HCT116 (cell line): ENCODE measurements at regions not wholly inside any gene's neighbourhood (a gene's known extent, or its start where the extent isn't known, plus 50 kb on each side); places are given as distances from the start of the nearest gene placed in this dataset.

Experiments
- ATAC-seq: fragments of 200-7000 bp; cut with Tn5 transposase; 2 replicates; pipeline ENCODE4 v1.9.1; 2020; ENCODE audit warnings: mild to moderate bottlenecking, moderate library complexity
- BruUV-seq: library from RNA; stranded (reverse); fragments of 400-500 nt; replicated peaks from 2 replicates; lab custom pipeline; 2021; lab: Mats Ljungman, UMichigan
- CTCF ChIA-PET: fragments of 300-600 bp; sonication (Branson Sonifier 250); formaldehyde crosslinking; loops from one replicate; lab custom pipeline; 2021; ENCODE audit warnings: antibody characterized with exemption; lab: Charles Lee
- POLR2A ChIA-PET: fragments of 300-600, 350-600 bp; sonication (Branson Sonifier 250); formaldehyde crosslinking; loops from one replicate; lab custom pipeline; 2021; ENCODE audit warnings: antibody characterized with exemption; lab: Charles Lee
- RAD21 ChIA-PET, 2 experiments: fragments of 300-600 bp; sonication (Branson Sonifier 250); formaldehyde crosslinking; loops; one replicate each; lab custom pipeline; 2023; ENCODE audit warnings: low total read pairs in 2 of 2; ENCODE audit not compliant: uncharacterized antibody in 2 of 2, unreplicated experiment in 2 of 2, low non-redundant PET in 1 of 2; lab: Charles Lee
- DNase-seq: peaks from one replicate; pipeline ENCODE4 v3.0.0-alpha.2; 2010; ENCODE audit warnings: low read depth, low spot score
- H2AFZ ChIP-seq: fragments of 200-600 bp; shearing (Covaris generic), sonication (generic); 2 replicates; pipeline ENCODE4 v1.6.1; 2017; ENCODE audit warnings: low read depth, mixed run types, mixed read lengths, antibody characterized with exemption, low read length; ENCODE audit not compliant: poor library complexity, severe bottlenecking
- H3K27ac ChIP-seq: 2 replicates; pipeline ENCODE4 v1.5.1; 2012; ENCODE audit warnings: low read depth, low read length
- H3K27me3 ChIP-seq: fragments of 200-600 bp; sonication (generic); 2 replicates; pipeline ENCODE4 v1.6.1; 2016; ENCODE audit warnings: mixed run types, low read length, mixed read lengths; ENCODE audit not compliant: insufficient read depth
- H3K36me3 ChIP-seq, 2 experiments: fragments of 200-500 bp in 1 of 2; fragments of 200-600 bp in 1 of 2; sonication (Bioruptor generic) in 1 of 2; sonication (generic) in 1 of 2; 2 replicates each; pipeline versions ENCODE4 v1.5.1 to v1.6.1; 2014 to 2016; ENCODE audit warnings: low read length in 2 of 2, inconsistent platforms in 1 of 2, mixed read lengths in 1 of 2, mixed run types in 1 of 2; ENCODE audit not compliant: insufficient read depth in 2 of 2, control insufficient read depth in 1 of 2
- H3K4me1 ChIP-seq, 2 experiments: fragments of 200-600 bp in 1 of 2; sonication (generic) in 1 of 2; 2 replicates each; pipeline versions ENCODE4 v1.5.1 to v1.6.1; 2012 to 2017; ENCODE audit warnings: low read length in 2 of 2, inconsistent platforms in 1 of 2, mild to moderate bottlenecking in 1 of 2, mixed read lengths in 1 of 2, mixed run types in 1 of 2, moderate library complexity in 1 of 2; ENCODE audit not compliant: insufficient read depth in 2 of 2, control insufficient read depth in 1 of 2
- H3K4me2 ChIP-seq: fragments of 200-600 bp; sonication (generic); 2 replicates; pipeline ENCODE4 v1.6.1; 2017; ENCODE audit warnings: mixed run types, low read length, mixed read lengths
- H3K4me3 ChIP-seq, 2 experiments: fragments of 200-600 bp in 1 of 2; sonication (generic) in 1 of 2; replicated peaks in 1 of 2; 2 replicates each; pipeline ENCODE4 v1.5.1; 2011 to 2016; ENCODE audit warnings: low read length in 2 of 2, control low read depth in 1 of 2, low read depth in 1 of 2, mild to moderate bottlenecking in 1 of 2, mixed read lengths in 1 of 2, mixed run types in 1 of 2
- H3K79me2 ChIP-seq: fragments of 200-600 bp; sonication (generic); 2 replicates; pipeline ENCODE4 v1.6.1; 2017; ENCODE audit warnings: mild to moderate bottlenecking, mixed run types, low read length, moderate library complexity, mixed read lengths; ENCODE audit not compliant: insufficient read depth
- H3K9ac ChIP-seq: fragments of 200-600 bp; sonication (generic); 2 replicates; pipeline ENCODE4 v1.6.1; 2016; ENCODE audit warnings: low read length, mixed read lengths
- H3K9me2 ChIP-seq: fragments of 200-600 bp; sonication (generic), shearing (Covaris generic); 2 replicates; pipeline ENCODE4 v1.6.1; 2017; ENCODE audit warnings: mixed run types, mild to moderate bottlenecking, moderate library complexity; ENCODE audit not compliant: insufficient read depth
- H3K9me3 ChIP-seq, 2 experiments: fragments of 200-500 bp in 1 of 2; fragments of 200-600 bp in 1 of 2; sonication (Bioruptor generic) in 1 of 2; sonication (generic) in 1 of 2; 2 replicates each; pipeline ENCODE4 v1.6.1; 2014 to 2017; ENCODE audit warnings: low read length in 2 of 2, mixed read lengths in 2 of 2, inconsistent platforms in 1 of 2, low read depth in 1 of 2, mild to moderate bottlenecking in 1 of 2, mixed run types in 1 of 2, moderate library complexity in 1 of 2; ENCODE audit not compliant: control insufficient read depth in 1 of 2, insufficient read depth in 1 of 2
- H4K20me1 ChIP-seq: fragments of 200-600 bp; sonication (generic), shearing (Covaris generic); 2 replicates; pipeline ENCODE4 v1.6.1; 2017; ENCODE audit warnings: mixed run types, mild to moderate bottlenecking, moderate library complexity; ENCODE audit not compliant: insufficient read depth
- ATF3 ChIP-seq: IDR thresholded peaks from 2 replicates; pipeline ENCODE4 v1.6.1; 2012
- EGR1 ChIP-seq: IDR thresholded peaks from 2 replicates; pipeline ENCODE4 v1.6.1; 2012; ENCODE audit warnings: low read depth
- EZH2 ChIP-seq: fragments of 200-600 bp; sonication (generic); IDR thresholded peaks from 2 replicates; pipeline ENCODE4 v1.6.1; 2017; ENCODE audit warnings: antibody characterized with exemption, mixed run types
- FOSL1 ChIP-seq: IDR thresholded peaks from 2 replicates; pipeline ENCODE4 v1.6.1; 2012; ENCODE audit warnings: low read depth
- JUND ChIP-seq: IDR thresholded peaks from 2 replicates; pipeline ENCODE4 v1.6.1; 2012
- POLR2A ChIP-seq: IDR thresholded peaks from 2 replicates; pipeline ENCODE4 v1.7.0; 2011; ENCODE audit warnings: borderline replicate concordance; ENCODE audit not compliant: insufficient read depth, insufficient read length; ENCODE audit errors: extremely low read depth
- POLR2AphosphoS5 ChIP-seq: IDR thresholded peaks from 2 replicates; pipeline ENCODE4 v1.6.1; 2011; ENCODE audit warnings: mild to moderate bottlenecking, low read depth, low read length, moderate library complexity
- RAD21 ChIP-seq: IDR thresholded peaks from 2 replicates; pipeline ENCODE4 v1.6.1; 2012; ENCODE audit warnings: low read depth, mild to moderate bottlenecking
- SIN3A ChIP-seq: IDR thresholded peaks from 2 replicates; pipeline ENCODE4 v1.6.1; 2012; ENCODE audit warnings: low read depth
- SP1 ChIP-seq: IDR thresholded peaks from 2 replicates; pipeline ENCODE4 v1.6.1; 2012; ENCODE audit warnings: low read depth
- TCF7L2 ChIP-seq: IDR thresholded peaks from 2 replicates; pipeline ENCODE4 v1.7.0; 2011; ENCODE audit warnings: borderline replicate concordance, inconsistent platforms; ENCODE audit not compliant: insufficient read depth, insufficient read length; ENCODE audit errors: extremely low read depth
- YY1 ChIP-seq: IDR thresholded peaks from 2 replicates; pipeline ENCODE4 v1.6.1; 2011; ENCODE audit warnings: low read length, low read depth, moderate library complexity, mild to moderate bottlenecking; ENCODE audit not compliant: insufficient replicate concordance; ENCODE audit errors: extremely low read depth
- ZBTB33 ChIP-seq: IDR thresholded peaks from 2 replicates; pipeline ENCODE4 v1.6.1; 2011; ENCODE audit warnings: mild to moderate bottlenecking, low read length, moderate library complexity; ENCODE audit not compliant: insufficient replicate concordance; ENCODE audit errors: extremely low read depth
- intact Hi-C: fragments of 100-400 bp; cut with micrococcal nuclease; formaldehyde crosslinking; loops from 2 replicates; pipeline ENCODE4 v1.10.0; 2022

GRCh38 chr17:77488531-77489238 lies 347.9 kb downstream of the SEC14L1 start:
- no peaks in the 10 kb centered on the region for H4K20me1 ChIP-seq
- H3K36me3 ChIP-seq, result peaks cover 20 to 39% of the 10 kb centered on the region in 2 experiments
- no peak overlapping the region for H2AFZ ChIP-seq
- BruUV-seq, result no TSS peak
- H3K27me3 ChIP-seq, result no peaks in the 10 kb centered on the region
- intact Hi-C loops, result no loop called here
- TF ChIP-seq JUND (no peak), YY1 (no peak), TCF7L2 (no peak), SP1 (no peak), RAD21 (no peak), SIN3A (no peak), ATF3 (no peak), POLR2A (no peak), ZBTB33 (no peak), EGR1 (no peak), POLR2AphosphoS5 (no peak), EZH2 (no peak), FOSL1 (no peak)
- TF ChIP-seq, all 23 proteins: peak for 0
- DNase-seq (no peak), ATAC-seq (no peak)
- Histone ChIP-seq H3K4me2 (no peak overlapping the region), H3K9me3 (peaks cover 0 to 9% of the 10 kb centered on the region in 2 experiments; a peak in 1 of 4 replicates), H3K9ac (no peak overlapping the region), H3K4me3 (no peak overlapping the region), H3K79me2 (peaks cover 27% of the 10 kb centered on the region), H3K9me2 (no peaks in the 10 kb centered on the region), H3K27ac (no peak overlapping the region), H3K4me1 (no peaks in the 10 kb centered on the region)
- ChIA-PET RAD21 (no interaction called here), CTCF (no interaction called here), POLR2A (no interaction called here)
